Hepatocyte (in vitro differentiated cells): ENCODE measurements at regions not wholly inside any gene's neighbourhood (a gene's known extent, or its start where the extent isn't known, plus 50 kb on each side); places are given as distances from the start of the nearest gene placed in this dataset.

Source experiments
- CTCF ChIP-seq: fragments of 200-600 bp; sonication (generic); IDR thresholded peaks from 2 replicates; pipeline ENCODE4 v1.5.1; 2016; ENCODE audit warnings: antibody characterized with exemption, mild to moderate bottlenecking; ENCODE audit not compliant: poor library complexity
- EZH2 ChIP-seq: fragments of 200-600 bp; sonication (generic); IDR thresholded peaks from 2 replicates; pipeline ENCODE4 v1.6.1; 2016; ENCODE audit warnings: antibody characterized with exemption, mild to moderate bottlenecking, borderline replicate concordance
- EZH2phosphoT487 ChIP-seq: fragments of 200-600 bp; sonication (generic); IDR thresholded peaks from one replicate; pipeline ENCODE4 v1.6.1; 2018; ENCODE audit warnings: antibody characterized with exemption, mild to moderate bottlenecking, low read depth, moderate library complexity; ENCODE audit not compliant: unreplicated experiment, severe bottlenecking

DNA sequence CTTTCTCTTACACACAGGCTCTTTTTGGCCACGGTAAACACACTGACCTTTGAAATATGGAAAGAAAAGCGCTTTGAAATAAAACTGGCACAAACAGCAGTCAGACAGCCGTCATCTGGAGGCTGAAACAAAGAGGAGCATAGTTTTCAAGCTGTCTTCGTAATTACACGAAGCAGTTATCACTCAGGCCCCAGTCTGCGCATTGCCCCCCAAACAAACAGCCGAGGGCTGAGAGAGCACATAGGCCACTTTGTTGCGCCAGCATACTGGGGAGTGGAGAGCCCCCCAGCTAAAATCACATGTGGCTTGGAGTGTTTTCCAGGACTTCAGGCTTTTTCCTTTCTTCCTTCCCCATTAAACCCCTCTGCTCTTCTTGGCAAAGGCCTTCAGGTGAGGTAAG, 142.9 kb upstream of the BTG1 start:
- TF ChIP-seq EZH2 (no peak), CTCF (no peak), EZH2phosphoT487 (no peak)
